Fibroblast of lung (primary cell): ENCODE measurements at regions not wholly inside any gene's neighbourhood (a gene's known extent, or its start where the extent isn't known, plus 50 kb on each side); places are given as distances from the start of the nearest gene placed in this dataset.

Experiments
- DNase-seq, 2 donors: peaks; one replicate each; pipeline versions ENCODE4 v3.0.0 to v3.0.0-alpha.2; 2010; ENCODE audit warnings: low read depth in 2 of 2
- H2AFZ ChIP-seq: 2 replicates; pipeline ENCODE4 v1.5.1; 2012; ENCODE audit warnings: low read length, control low read depth, inconsistent platforms
- H3K27ac ChIP-seq: 2 replicates; pipeline ENCODE4 v1.5.1; 2011; ENCODE audit warnings: low read length, control low read depth; ENCODE audit not compliant: insufficient read depth
- H3K27me3 ChIP-seq: 2 replicates; pipeline ENCODE4 v1.5.1; 2011; ENCODE audit warnings: mild to moderate bottlenecking, low read length; ENCODE audit not compliant: control insufficient read depth, insufficient read depth
- H3K36me3 ChIP-seq: 2 replicates; pipeline ENCODE4 v1.5.1; 2011; ENCODE audit warnings: low read length; ENCODE audit not compliant: control insufficient read depth, insufficient read depth
- H3K4me1 ChIP-seq: 2 replicates; pipeline ENCODE4 v1.5.1; 2011; ENCODE audit warnings: low read length; ENCODE audit not compliant: control insufficient read depth, insufficient read depth; ENCODE audit errors: extremely low read depth
- H3K4me2 ChIP-seq: 2 replicates; pipeline ENCODE4 v1.5.1; 2011; ENCODE audit warnings: low read length, control low read depth; ENCODE audit not compliant: insufficient read depth; ENCODE audit errors: extremely low read depth
- H3K4me3 ChIP-seq, 4 experiments: fragments of 200-600 bp in 1 of 4; sonication (generic) in 1 of 4; replicated peaks in 1 of 4; 2 replicates each; pipeline ENCODE4 v1.5.1; 2011 to 2016; ENCODE audit warnings: low read length in 4 of 4, low read depth in 3 of 4, mild to moderate bottlenecking in 3 of 4, control low read depth in 2 of 4, inconsistent platforms in 1 of 4, mixed read lengths in 1 of 4; ENCODE audit not compliant: insufficient read depth in 1 of 4; ENCODE audit errors: control extremely low read depth in 1 of 4
- H3K79me2 ChIP-seq: 2 replicates; pipeline ENCODE4 v1.5.1; 2012; ENCODE audit warnings: mild to moderate bottlenecking, low read length, inconsistent platforms; ENCODE audit not compliant: control insufficient read depth, insufficient read depth
- H3K9ac ChIP-seq: 2 replicates; pipeline ENCODE4 v1.5.1; 2011; ENCODE audit warnings: mild to moderate bottlenecking, low read length, control low read depth; ENCODE audit not compliant: insufficient read depth
- H3K9me3 ChIP-seq: 2 replicates; pipeline ENCODE4 v1.5.1; 2012; ENCODE audit warnings: low read depth, low read length; ENCODE audit not compliant: control insufficient read depth, insufficient read depth
- H4K20me1 ChIP-seq: 2 replicates; pipeline ENCODE4 v1.5.1; 2011; ENCODE audit warnings: low read length; ENCODE audit not compliant: control insufficient read depth, insufficient read depth; ENCODE audit errors: extremely low read depth
- EZH2 ChIP-seq: IDR thresholded peaks from 2 replicates; pipeline ENCODE4 v1.5.1; 2012; ENCODE audit warnings: low read length, control low read depth, mild to moderate bottlenecking; ENCODE audit errors: missing control alignments
- TF ChIP-seq, protein P1 (sequence below), 2 donors: IDR thresholded peaks in 1 of 2; conservative IDR thresholded peaks in 1 of 2; 1 replicate in 1 of 2; 2 replicates in 1 of 2; pipeline ENCODE4 v1.5.1; 2011 to 2012; ENCODE audit warnings: low read length in 2 of 2, control low read depth in 1 of 2, inconsistent platforms in 1 of 2, low read depth in 1 of 2, mild to moderate bottlenecking in 1 of 2

- H3K79me2 ChIP-seq: no peaks in the 10 kb centered on the region
These were observed 147.1 kb downstream of the MRPL14 start for GRCh38 chr6:43980004-43980795.

GRCh38 chr6:43979525-43979924 is 147.7 kb downstream of the MRPL14 start:
- no peaks in the 10 kb centered on the region for H3K36me3 ChIP-seq
- H3K4me1 ChIP-seq: peaks cover 15% of the 10 kb centered on the region
- H3K79me2 ChIP-seq: no peaks in the 10 kb centered on the region
- no peak overlapping the region for H2AFZ ChIP-seq
- H3K9ac ChIP-seq: no peak overlapping the region
- no peaks in the 10 kb centered on the region for H3K27me3 ChIP-seq
- TF ChIP-seq, protein P1, sequence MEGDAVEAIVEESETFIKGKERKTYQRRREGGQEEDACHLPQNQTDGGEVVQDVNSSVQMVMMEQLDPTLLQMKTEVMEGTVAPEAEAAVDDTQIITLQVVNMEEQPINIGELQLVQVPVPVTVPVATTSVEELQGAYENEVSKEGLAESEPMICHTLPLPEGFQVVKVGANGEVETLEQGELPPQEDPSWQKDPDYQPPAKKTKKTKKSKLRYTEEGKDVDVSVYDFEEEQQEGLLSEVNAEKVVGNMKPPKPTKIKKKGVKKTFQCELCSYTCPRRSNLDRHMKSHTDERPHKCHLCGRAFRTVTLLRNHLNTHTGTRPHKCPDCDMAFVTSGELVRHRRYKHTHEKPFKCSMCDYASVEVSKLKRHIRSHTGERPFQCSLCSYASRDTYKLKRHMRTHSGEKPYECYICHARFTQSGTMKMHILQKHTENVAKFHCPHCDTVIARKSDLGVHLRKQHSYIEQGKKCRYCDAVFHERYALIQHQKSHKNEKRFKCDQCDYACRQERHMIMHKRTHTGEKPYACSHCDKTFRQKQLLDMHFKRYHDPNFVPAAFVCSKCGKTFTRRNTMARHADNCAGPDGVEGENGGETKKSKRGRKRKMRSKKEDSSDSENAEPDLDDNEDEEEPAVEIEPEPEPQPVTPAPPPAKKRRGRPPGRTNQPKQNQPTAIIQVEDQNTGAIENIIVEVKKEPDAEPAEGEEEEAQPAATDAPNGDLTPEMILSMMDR (conservative IDR thresholded peaks at IDR 0.05 in 1 of 2, IDR thresholded peaks at IDR 0.05 in 1 of 2; ENCODE audit: low read depth in 1 of 2, low read length in 2 of 2): no peak
- TF ChIP-seq EZH2: no peak
- DNase-seq: no peak
- H3K4me2 ChIP-seq: no peak overlapping the region
- no peaks in the 10 kb centered on the region for H4K20me1 ChIP-seq
- no peak overlapping the region for H3K4me3 ChIP-seq
- no peak overlapping the region for H3K27ac ChIP-seq
- no peaks in the 10 kb centered on the region for H3K9me3 ChIP-seq

More at GRCh38 chr6:43980004-43980795, 147.1 kb downstream of the MRPL14 start:
- H3K9ac ChIP-seq: no peak overlapping the region
- DNase-seq: no peak
- no peak overlapping the region for H3K4me2 ChIP-seq
- H4K20me1 ChIP-seq: no peaks in the 10 kb centered on the region
- H3K27ac ChIP-seq: no peak overlapping the region
- no peaks in the 10 kb centered on the region for H3K27me3 ChIP-seq
- H3K4me1 ChIP-seq: peaks cover 13% of the 10 kb centered on the region
- H3K4me3 ChIP-seq: no peak overlapping the region
- no peaks in the 10 kb centered on the region for H3K9me3 ChIP-seq
- TF ChIP-seq EZH2: no peak
- TF ChIP-seq, protein P1 (conservative IDR thresholded peaks at IDR 0.05 in 1 of 2, IDR thresholded peaks at IDR 0.05 in 1 of 2; ENCODE audit: low read depth in 1 of 2, low read length in 2 of 2): no peak
- H3K36me3 ChIP-seq: no peaks in the 10 kb centered on the region
- no peak overlapping the region for H2AFZ ChIP-seq

DNA sequence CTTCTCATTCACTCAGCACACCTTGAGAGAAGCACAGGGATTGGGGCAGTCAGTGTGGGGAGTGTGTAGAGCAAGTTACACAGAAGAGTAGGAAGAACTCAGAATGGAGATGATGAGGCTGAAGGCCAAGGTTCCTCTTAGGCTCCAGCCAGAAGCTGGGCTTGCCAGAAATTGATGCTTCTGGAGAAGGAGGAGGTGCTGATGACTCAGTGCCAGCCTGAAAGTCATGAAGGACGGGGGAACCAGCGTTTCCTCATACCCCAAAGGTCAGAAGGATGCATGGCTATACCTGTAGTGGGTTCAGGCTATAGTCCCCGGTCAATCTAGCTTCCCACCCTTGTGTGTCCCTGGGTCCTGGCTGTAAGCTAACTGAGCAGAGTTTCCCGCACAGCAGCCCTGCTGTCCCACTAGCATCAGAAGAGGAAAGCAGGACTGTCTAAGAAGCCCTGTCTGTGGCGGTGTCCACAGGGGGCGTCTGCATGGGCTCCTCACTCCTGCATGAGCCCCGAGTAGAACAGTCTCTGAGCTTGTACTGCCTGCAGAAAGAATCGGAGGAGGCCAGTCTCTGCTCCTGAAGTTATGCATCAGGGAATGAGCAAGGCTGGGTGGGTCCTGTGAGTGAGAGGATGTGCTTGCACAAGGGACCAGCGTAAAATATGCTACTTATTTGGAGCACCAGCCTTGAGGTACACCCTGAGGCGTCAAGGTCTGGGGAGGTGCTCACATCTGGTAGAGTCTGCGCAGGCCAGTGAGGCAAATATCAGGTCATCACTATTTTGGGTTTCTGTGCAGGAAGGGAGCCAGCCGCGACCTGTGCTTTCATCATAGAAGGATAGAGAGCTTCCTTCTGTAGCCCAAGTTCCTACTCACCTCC is 148.5 kb downstream of the MRPL14 start:
- Histone ChIP-seq H4K20me1 (no peaks in the 10 kb centered on the region), H3K9me3 (no peaks in the 10 kb centered on the region), H3K9ac (no peak overlapping the region), H3K27me3 (no peaks in the 10 kb centered on the region), H3K36me3 (no peaks in the 10 kb centered on the region), H3K27ac (no peak overlapping the region), H3K4me3 (no peak overlapping the region), H3K4me1 (peaks cover 15% of the 10 kb centered on the region), H3K4me2 (no peak overlapping the region), H2AFZ (no peak overlapping the region), H3K79me2 (no peaks in the 10 kb centered on the region)
- DNase-seq: peak in 1 of 2 donors; percentile 28
- TF ChIP-seq EZH2: no peak
- TF ChIP-seq, protein P1 (conservative IDR thresholded peaks at IDR 0.05 in 1 of 2, IDR thresholded peaks at IDR 0.05 in 1 of 2; ENCODE audit: low read depth in 1 of 2, low read length in 2 of 2): no peak
